ENCODE measurements at regions not wholly inside any gene's neighbourhood (a gene's known extent, or its start where the extent isn't known, plus 50 kb on each side); places are given as distances from the start of the nearest gene placed in this dataset.

DNA sequence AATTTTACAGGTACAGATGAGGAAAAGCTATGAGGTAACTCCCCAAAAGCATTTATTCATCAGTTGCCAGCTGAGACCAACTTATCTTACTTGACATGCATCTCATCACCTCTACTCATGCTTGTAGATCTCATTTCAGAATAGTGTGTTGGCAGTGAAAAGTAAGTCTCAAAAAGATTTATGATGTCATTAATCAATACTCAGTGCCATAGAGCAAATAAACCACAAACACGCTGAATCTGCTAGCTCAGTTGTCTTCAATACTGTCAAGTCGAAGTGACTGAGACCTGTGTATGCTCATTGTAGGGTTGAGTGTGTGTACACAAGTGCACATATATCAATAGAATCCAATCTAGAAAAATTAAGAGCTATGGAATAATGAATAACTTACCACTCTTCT lies 413.5 kb downstream of the CNTN3 start:
- no peak for TF ChIP-seq EZH2 (IDR thresholded peaks at IDR 0.05; ENCODE audit: insufficient read depth, poor library complexity, severe bottlenecking)
- TF ChIP-seq EZH2phosphoT487 (IDR thresholded peaks at IDR 0.05; ENCODE audit: insufficient read depth, low read depth), result no peak

All from GM23248 (cell line).